Body of pancreas (tissue), 4 donors: ENCODE measurements at regions not wholly inside any gene's neighbourhood (a gene's known extent, or its start where the extent isn't known, plus 50 kb on each side); places are given as distances from the start of the nearest gene placed in this dataset.
"Not testable (repeated sequence)": the region's sequence is repeated elsewhere in the genome, so short reads cannot be mapped to it uniquely, and the experiment has no call there.

Experiments used
- ATAC-seq: fragments of 150-250 bp; one replicate; pipeline ENCODE4 v1.9.1; 2016
- DNase-seq, 4 donors: peaks; one replicate each; pipeline ENCODE4 v3.0.0-alpha.2; 2019
- H3K27ac ChIP-seq, 4 donors: fragments of 200-600 bp; sonication (generic); 1 replicate in 3 of 4; 2 replicates in 1 of 4; pipeline versions ENCODE4 v1.5.1 to v1.6.1; 2016 to 2019; ENCODE audit warnings: mild to moderate bottlenecking in 1 of 4, mixed read lengths in 1 of 4, moderate library complexity in 1 of 4
- H3K27me3 ChIP-seq, 2 donors: fragments of 200-600 bp; sonication (generic); one replicate each; pipeline ENCODE4 v1.6.0; 2016; ENCODE audit warnings: mild to moderate bottlenecking in 1 of 2
- H3K36me3 ChIP-seq, 2 donors: fragments of 200-600 bp; sonication (generic); replicated peaks in 1 of 2; 2 replicates each; pipeline ENCODE4 v1.5.1; 2016; ENCODE audit warnings: low read depth in 2 of 2; ENCODE audit not compliant: insufficient read depth in 1 of 2
- H3K4me1 ChIP-seq: fragments of 200-600 bp; sonication (generic); one replicate; pipeline ENCODE4 v1.6.0; 2016
- H3K4me3 ChIP-seq, 2 donors: fragments of 200-600 bp; sonication (generic); 1 replicate in 1 of 2; 2 replicates in 1 of 2; pipeline ENCODE4 v1.5.1; 2016 to 2019
- H3K9me3 ChIP-seq, 3 donors: fragments of 200-600 bp; sonication (generic); 1 replicate in 2 of 3; 2 replicates in 1 of 3; pipeline ENCODE4 v1.5.1; 2016
- POLR2A ChIP-seq, 3 donors: fragments of 450-650 bp; IDR thresholded peaks; one replicate each; pipeline ENCODE4 v1.6.1; 2016; ENCODE audit warnings: antibody characterized with exemption in 3 of 3, mild to moderate bottlenecking in 2 of 3
- WGBS, 2 donors: methylation state at CpG; one replicate each; pipeline ENCODE4 v1.1.5; 2017; 5-methylcytosine and 5-hydroxymethylcytosine counted together
- intact Hi-C: fragments of 100-400 bp; cut with DNase I; formaldehyde crosslinking; loops from one replicate; pipeline ENCODE4 v1.15.1; 2023
- TF ChIP-seq, protein P1 (sequence below), 7 experiments: fragments of 450-650 bp in 4 of 7; fragments of 200-600 bp in 3 of 7; sonication (generic) in 3 of 7; IDR thresholded peaks; one replicate each; pipeline ENCODE4 v1.5.1; 2016 to 2019; ENCODE audit warnings: antibody characterized with exemption in 7 of 7

- TF ChIP-seq, protein P1, sequence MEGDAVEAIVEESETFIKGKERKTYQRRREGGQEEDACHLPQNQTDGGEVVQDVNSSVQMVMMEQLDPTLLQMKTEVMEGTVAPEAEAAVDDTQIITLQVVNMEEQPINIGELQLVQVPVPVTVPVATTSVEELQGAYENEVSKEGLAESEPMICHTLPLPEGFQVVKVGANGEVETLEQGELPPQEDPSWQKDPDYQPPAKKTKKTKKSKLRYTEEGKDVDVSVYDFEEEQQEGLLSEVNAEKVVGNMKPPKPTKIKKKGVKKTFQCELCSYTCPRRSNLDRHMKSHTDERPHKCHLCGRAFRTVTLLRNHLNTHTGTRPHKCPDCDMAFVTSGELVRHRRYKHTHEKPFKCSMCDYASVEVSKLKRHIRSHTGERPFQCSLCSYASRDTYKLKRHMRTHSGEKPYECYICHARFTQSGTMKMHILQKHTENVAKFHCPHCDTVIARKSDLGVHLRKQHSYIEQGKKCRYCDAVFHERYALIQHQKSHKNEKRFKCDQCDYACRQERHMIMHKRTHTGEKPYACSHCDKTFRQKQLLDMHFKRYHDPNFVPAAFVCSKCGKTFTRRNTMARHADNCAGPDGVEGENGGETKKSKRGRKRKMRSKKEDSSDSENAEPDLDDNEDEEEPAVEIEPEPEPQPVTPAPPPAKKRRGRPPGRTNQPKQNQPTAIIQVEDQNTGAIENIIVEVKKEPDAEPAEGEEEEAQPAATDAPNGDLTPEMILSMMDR (IDR thresholded peaks at IDR 0.05): no peak
- TF ChIP-seq POLR2A (IDR thresholded peaks at IDR 0.05): no peak
- DNase-seq (peak; percentile 8 to 43 (median 26)), ATAC-seq (peak; percentile 39)
- intact Hi-C loops: no loop called here
- peak overlapping the region in 1 of 4 donors; percentile 60 for H3K27ac ChIP-seq
- H3K36me3 ChIP-seq: no peaks in the 10 kb centered on the region
- no peak overlapping the region for H3K4me3 ChIP-seq
- H3K4me1 ChIP-seq: peaks cover 17% of the 10 kb centered on the region
- 40 to 49% methylated on average over 3 of the region's 3 CpGs for WGBS, 2 donors
- H3K9me3 ChIP-seq: no peaks in the 10 kb centered on the region
- H3K27me3 ChIP-seq: no peaks in the 10 kb centered on the region
Measured at GRCh38 chr3:110624576-110624975, 447.0 kb upstream of the NECTIN3 start.

DNA sequence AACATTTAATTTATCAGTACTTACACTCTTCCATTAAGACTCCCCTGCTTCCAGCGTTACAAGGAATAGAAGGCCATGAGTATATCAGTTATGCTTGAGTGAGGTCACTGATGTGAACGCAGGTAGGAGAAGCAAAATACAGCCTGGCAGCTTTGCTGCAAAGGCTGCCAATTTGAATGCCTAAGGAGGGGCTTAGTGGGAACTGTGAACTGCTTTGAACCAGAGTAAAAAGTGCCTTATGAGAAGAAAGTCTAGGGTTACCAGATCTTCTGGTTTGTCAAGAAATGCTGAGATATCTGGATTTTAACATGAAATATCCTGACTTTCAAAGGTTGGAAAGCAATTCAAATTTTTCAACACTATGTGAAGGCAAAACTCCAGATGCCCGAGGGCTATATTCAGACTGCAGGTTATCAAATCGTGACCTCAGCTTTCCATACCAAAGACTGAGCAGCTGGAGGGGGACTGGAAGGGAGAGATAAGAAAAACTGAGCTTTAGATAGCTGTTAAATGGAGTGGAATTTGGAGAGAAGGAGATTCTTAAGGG lies 446.3 kb upstream of the NECTIN3 start:
- 24 to 27% methylated on average over 4 of the region's 4 CpGs for WGBS, 2 donors
- peak overlapping the region in 2 of 4 donors; percentile 5 to 60 for H3K27ac ChIP-seq

DNA sequence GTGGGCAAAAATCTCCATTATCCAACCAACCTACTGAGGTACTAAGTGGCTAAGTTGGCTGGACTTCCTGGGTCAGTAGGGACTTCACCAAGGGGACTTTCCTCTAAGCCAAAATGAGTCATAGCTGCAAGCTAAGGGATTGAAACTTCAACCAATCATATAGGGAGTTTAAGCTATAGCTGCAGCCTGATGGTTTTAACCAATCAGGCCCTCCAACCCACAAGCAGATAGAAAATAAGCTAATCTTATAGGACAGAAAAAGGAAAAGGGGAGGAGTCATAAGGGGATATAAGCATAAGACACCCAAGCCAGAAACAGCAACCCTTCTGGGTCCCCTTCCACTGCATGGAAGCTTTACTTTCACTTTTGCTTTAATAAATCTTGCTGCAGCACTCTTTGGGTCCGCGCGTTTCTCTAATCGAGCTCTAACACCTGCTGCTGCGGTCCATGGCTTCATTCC lies 444.9 kb upstream of the NECTIN3 start:
- H3K27ac ChIP-seq, H3K4me3 ChIP-seq, H3K27me3 ChIP-seq, intact Hi-C loops, ATAC-seq, H3K9me3 ChIP-seq, DNase-seq, H3K36me3 ChIP-seq: not testable (repeated sequence)
- peaks cover 17% of the 10 kb centered on the region for H3K4me1 ChIP-seq
- WGBS, 2 donors: 70 to 90% methylated on average over 5 of the region's 5 CpGs

More for the DNA sequence above, 446.3 kb upstream of the NECTIN3 start:
- H3K4me3 ChIP-seq: no peak overlapping the region
- peaks cover 17% of the 10 kb centered on the region for H3K4me1 ChIP-seq
- peak; percentile 79 for ATAC-seq
- no peak for TF ChIP-seq POLR2A (IDR thresholded peaks at IDR 0.05)
- TF ChIP-seq, protein P1 (IDR thresholded peaks at IDR 0.05): no peak
- no peaks in the 10 kb centered on the region for H3K36me3 ChIP-seq
- intact Hi-C loops: no loop called here
- H3K9me3 ChIP-seq: no peaks in the 10 kb centered on the region
- no peaks in the 10 kb centered on the region for H3K27me3 ChIP-seq
- peak in 3 of 4 donors; percentile 17 to 50 (median 20) for DNase-seq

DNA sequence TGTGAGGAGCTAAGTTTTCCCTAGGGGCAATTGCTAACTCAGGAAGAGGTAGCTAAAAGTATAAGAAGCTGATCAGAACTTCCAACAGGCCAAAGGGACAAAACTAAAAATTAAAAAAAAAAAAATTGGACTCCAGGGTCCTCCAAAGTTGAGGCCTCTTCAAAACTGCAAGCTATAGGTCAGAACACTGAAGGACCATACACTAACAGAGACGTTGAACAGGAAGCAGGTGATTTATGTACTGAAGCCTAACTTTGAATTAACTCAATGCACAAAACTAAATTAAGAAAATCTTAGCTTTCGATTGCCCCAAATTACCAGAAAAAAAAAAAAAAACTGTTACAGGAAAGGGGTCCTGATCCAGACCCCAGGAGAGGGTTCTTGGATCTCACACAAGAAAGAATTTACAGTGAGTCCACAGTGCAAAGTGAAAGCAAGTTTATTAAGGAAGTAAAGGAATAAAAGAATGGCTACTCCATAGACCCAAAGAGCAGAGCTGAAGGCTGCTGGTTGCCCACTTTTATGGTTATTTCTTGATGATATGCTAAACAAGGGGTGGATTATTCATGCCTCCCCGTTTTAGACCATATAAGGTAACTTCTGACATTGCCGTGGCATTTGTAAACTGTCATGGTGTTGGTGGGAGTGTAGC lies 442.8 kb upstream of the NECTIN3 start:
- no peak for ATAC-seq
- H3K9me3 ChIP-seq: no peaks in the 10 kb centered on the region
- no peak for DNase-seq
- WGBS, 2 donors: 78 to 83% methylated on average over 4 of the region's 4 CpGs
- peaks cover 17% of the 10 kb centered on the region for H3K4me1 ChIP-seq
- intact Hi-C loops: no loop called here
- no peaks in the 10 kb centered on the region for H3K27me3 ChIP-seq
- H3K4me3 ChIP-seq: no peak overlapping the region
- H3K36me3 ChIP-seq: no peaks in the 10 kb centered on the region
- H3K27ac ChIP-seq: no peak overlapping the region
- no peak for TF ChIP-seq POLR2A (IDR thresholded peaks at IDR 0.05)
- TF ChIP-seq, protein P1 (IDR thresholded peaks at IDR 0.05): no peak

- TF ChIP-seq POLR2A (IDR thresholded peaks at IDR 0.05): no peak
- TF ChIP-seq, protein P1 (IDR thresholded peaks at IDR 0.05): no peak
- no peak overlapping the region for H3K27ac ChIP-seq
- no peaks in the 10 kb centered on the region for H3K36me3 ChIP-seq
- H3K27me3 ChIP-seq: no peaks in the 10 kb centered on the region
- 92% methylated on average over 1 of the region's 1 CpG for WGBS, 2 donors
- no peak overlapping the region for H3K4me3 ChIP-seq
- no peaks in the 10 kb centered on the region for H3K9me3 ChIP-seq
- intact Hi-C loops: no loop called here
- ATAC-seq (no peak), DNase-seq (no peak)
- peaks cover 11% of the 10 kb centered on the region for H3K4me1 ChIP-seq
Measured at GRCh38 chr3:110629917-110630316, 441.7 kb upstream of the NECTIN3 start.
